22Rv1 (cell line): ENCODE measurements at regions not wholly inside any gene's neighbourhood (a gene's known extent, or its start where the extent isn't known, plus 50 kb on each side); places are given as distances from the start of the nearest gene placed in this dataset.

Experiments
- CTCF ChIP-seq: fragments of 450-650 bp; IDR thresholded peaks from 2 replicates; pipeline ENCODE4 v1.5.1; 2017; ENCODE audit warnings: mild to moderate bottlenecking
- ZFX ChIP-seq: fragments of 450-650 bp; IDR thresholded peaks from 2 replicates; pipeline ENCODE4 v1.6.1; 2017; ENCODE audit warnings: antibody characterized with exemption, borderline replicate concordance

DNA sequence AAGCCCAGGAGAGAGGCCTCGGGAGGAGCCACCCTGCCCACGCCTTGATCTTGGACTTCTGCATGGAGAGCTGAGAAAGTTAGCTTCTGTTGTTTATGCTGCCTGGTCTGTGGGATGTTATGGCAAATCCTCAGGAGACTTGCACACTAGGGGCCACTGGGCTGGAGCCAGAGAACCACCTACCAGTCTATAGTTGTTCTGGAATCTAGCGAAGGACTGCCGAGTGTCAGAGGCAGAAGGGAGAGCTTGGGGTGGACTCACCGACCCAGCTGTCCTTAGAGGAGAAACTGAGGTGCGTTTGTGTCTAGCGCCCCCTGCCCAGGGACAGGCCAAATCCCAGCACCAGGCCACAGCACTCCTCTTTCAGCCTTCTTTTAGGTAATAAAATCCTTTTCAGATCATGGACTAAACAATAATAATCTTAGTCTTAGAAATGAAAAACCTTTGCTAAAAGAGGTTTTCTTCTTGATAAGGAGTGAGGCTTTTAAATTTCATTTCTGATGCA, 398.7 kb upstream of the SALL3 start:
- TF ChIP-seq CTCF (no peak; the same call in 1 of the 2 replicates), ZFX (no peak)
